Effector memory CD4-positive, alpha-beta T cell (primary cell): ENCODE measurements at regions not wholly inside any gene's neighbourhood (a gene's known extent, or its start where the extent isn't known, plus 50 kb on each side); places are given as distances from the start of the nearest gene placed in this dataset.

ENCODE experiments used
- DNase-seq, 3 donors: peaks; one replicate each; pipeline ENCODE4 v3.0.0-alpha.2; 2020
- H3K27ac ChIP-seq: 2 replicates; pipeline ENCODE4 v1.7.0; 2013; ENCODE audit warnings: mild to moderate bottlenecking, low read length, moderate library complexity; ENCODE audit not compliant: insufficient read depth, poor library complexity, severe bottlenecking
- H3K27me3 ChIP-seq: replicated peaks from 2 replicates; pipeline ENCODE4 v1.7.0; 2013; ENCODE audit warnings: mild to moderate bottlenecking, low read length; ENCODE audit not compliant: insufficient read depth, control insufficient read depth, poor library complexity, severe bottlenecking
- H3K36me3 ChIP-seq: 2 replicates; pipeline ENCODE4 v1.7.0; 2013; ENCODE audit warnings: mild to moderate bottlenecking, low read length, moderate library complexity; ENCODE audit not compliant: control insufficient read depth, insufficient read depth
- H3K4me1 ChIP-seq: 2 replicates; pipeline ENCODE4 v1.7.0; 2013; ENCODE audit warnings: low read length, mild to moderate bottlenecking; ENCODE audit not compliant: control insufficient read depth, insufficient read depth, poor library complexity, severe bottlenecking
- H3K4me3 ChIP-seq: 2 replicates; pipeline ENCODE4 v1.7.0; 2013; ENCODE audit warnings: low read length, low read depth, mild to moderate bottlenecking; ENCODE audit not compliant: insufficient read depth, poor library complexity, severe bottlenecking
- H3K9me3 ChIP-seq: 2 replicates; pipeline ENCODE4 v1.7.0; 2013; ENCODE audit warnings: mild to moderate bottlenecking, low read length, moderate library complexity; ENCODE audit not compliant: control insufficient read depth

- Histone ChIP-seq H3K4me1 (no peaks in the 10 kb centered on the region), H3K4me3 (no peak overlapping the region), H3K27me3 (no peaks in the 10 kb centered on the region), H3K27ac (no peak overlapping the region), H3K9me3 (no peaks in the 10 kb centered on the region), H3K36me3 (no peaks in the 10 kb centered on the region)
- DNase-seq: no peak
Measured at GRCh38 chr1:99580451-99580850, 65.5 kb upstream of the PALMD start.

DNA sequence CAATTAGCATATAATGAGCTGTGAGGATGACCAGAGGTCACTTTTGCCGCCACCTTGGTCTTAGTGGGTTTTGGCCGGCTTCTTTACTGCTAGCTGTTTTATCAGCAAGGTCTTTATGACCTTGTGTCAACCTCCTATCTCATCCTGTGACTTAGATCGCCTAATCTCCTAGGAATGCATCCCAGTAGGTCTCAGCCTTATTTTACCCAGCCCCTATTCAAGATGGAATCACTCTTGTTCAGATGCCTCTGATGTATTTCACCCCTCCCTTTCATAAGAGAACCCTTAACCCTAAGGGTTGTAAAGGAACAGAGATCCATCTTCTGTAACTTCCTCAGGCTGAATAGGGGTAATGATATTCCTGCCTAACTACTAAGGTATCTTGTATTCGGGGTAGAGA is 58.9 kb upstream of the PALMD start:
- Histone ChIP-seq H3K9me3 (no peaks in the 10 kb centered on the region), H3K27me3 (no peaks in the 10 kb centered on the region), H3K4me1 (no peaks in the 10 kb centered on the region), H3K36me3 (no peaks in the 10 kb centered on the region), H3K27ac (no peak overlapping the region), H3K4me3 (no peak overlapping the region)
- no peak for DNase-seq

- H3K4me1 ChIP-seq: no peaks in the 10 kb centered on the region
- H3K36me3 ChIP-seq: no peaks in the 10 kb centered on the region
- no peak overlapping the region for H3K27ac ChIP-seq
- H3K27me3 ChIP-seq: no peaks in the 10 kb centered on the region
- no peak for DNase-seq
- no peak overlapping the region for H3K4me3 ChIP-seq
- no peaks in the 10 kb centered on the region for H3K9me3 ChIP-seq
Measured at GRCh38 chr1:99589186-99589636, 56.7 kb upstream of the PALMD start.

GRCh38 chr1:99590578-99591209 is 55.2 kb upstream of the PALMD start:
- no peak for DNase-seq
- Histone ChIP-seq H3K4me3 (no peak overlapping the region), H3K36me3 (no peaks in the 10 kb centered on the region), H3K27me3 (no peaks in the 10 kb centered on the region), H3K27ac (no peak overlapping the region), H3K4me1 (no peaks in the 10 kb centered on the region), H3K9me3 (no peaks in the 10 kb centered on the region)

DNA sequence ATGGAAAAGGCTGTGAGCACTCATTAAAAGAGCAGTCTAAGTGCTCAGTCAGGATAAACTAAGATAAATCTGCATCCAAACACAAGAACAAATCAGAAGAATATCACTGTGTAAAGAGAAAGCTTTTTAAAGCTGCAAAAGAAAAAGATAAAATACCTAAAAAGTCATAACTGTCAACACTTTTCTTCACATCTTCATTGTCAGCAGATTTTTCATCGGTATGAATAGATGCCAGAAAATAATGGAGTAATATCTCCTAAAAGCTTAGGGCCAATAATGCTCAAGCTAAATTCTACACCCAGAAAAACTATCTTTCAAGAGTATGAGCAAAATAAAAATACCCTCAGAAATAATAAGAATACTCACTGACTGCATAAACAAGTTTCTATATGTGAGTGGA is 54.0 kb upstream of the PALMD start:
- no peaks in the 10 kb centered on the region for H3K4me1 ChIP-seq
- H3K36me3 ChIP-seq: no peaks in the 10 kb centered on the region
- H3K27ac ChIP-seq: no peak overlapping the region
- no peak overlapping the region for H3K4me3 ChIP-seq
- no peak for DNase-seq
- H3K27me3 ChIP-seq: no peaks in the 10 kb centered on the region
- H3K9me3 ChIP-seq: no peaks in the 10 kb centered on the region

DNA sequence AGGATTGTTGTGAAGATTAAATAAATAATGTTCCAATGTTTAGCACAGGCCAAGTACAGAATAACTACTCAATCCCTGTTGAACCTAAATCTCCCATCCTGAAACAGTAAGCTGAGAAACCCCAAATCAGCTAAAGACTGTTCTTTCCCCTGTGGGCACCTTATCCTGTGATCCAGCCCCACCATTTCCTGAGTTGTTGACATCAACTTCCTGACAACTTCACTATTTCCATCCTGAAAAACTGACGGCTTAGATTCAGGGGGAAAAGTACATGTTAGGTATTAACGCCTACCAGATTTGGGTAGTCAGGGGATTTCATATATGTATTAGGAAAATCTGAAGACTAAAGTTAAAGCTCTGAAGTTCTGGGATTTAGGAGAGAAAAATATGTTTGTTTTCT is 51.7 kb upstream of the PALMD start:
- Histone ChIP-seq H3K36me3 (no peaks in the 10 kb centered on the region), H3K27ac (no peak overlapping the region), H3K9me3 (no peaks in the 10 kb centered on the region), H3K27me3 (no peaks in the 10 kb centered on the region), H3K4me3 (no peak overlapping the region), H3K4me1 (no peaks in the 10 kb centered on the region)
- DNase-seq: no peak

DNA sequence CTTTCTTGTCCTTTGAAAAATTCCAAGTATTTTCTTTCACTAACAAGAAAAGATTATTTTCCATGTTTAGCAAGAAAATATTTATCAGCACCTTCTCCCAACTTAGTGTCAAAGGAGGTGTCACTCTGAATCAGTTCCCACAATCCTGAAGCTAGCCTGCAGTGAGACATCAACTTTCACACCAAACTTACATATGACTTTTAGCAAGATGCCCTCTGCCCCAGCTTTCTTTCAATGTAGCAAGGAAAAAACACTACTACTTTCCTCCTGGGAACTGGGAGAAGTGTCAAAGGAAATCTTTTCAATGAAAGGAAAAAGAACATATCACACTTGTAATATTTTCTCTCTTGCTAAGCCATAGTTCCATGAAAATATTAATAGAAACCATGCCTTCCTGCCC is 50.9 kb upstream of the PALMD start:
- no peak overlapping the region for H3K27ac ChIP-seq
- no peak overlapping the region for H3K4me3 ChIP-seq
- no peaks in the 10 kb centered on the region for H3K4me1 ChIP-seq
- H3K9me3 ChIP-seq: no peaks in the 10 kb centered on the region
- H3K36me3 ChIP-seq: no peaks in the 10 kb centered on the region
- no peak for DNase-seq
- no peaks in the 10 kb centered on the region for H3K27me3 ChIP-seq

- no peaks in the 10 kb centered on the region for H3K27me3 ChIP-seq
- no peaks in the 10 kb centered on the region for H3K4me1 ChIP-seq
- H3K36me3 ChIP-seq: no peaks in the 10 kb centered on the region
- H3K9me3 ChIP-seq: no peaks in the 10 kb centered on the region
- no peak overlapping the region for H3K27ac ChIP-seq
- DNase-seq: no peak
- no peak overlapping the region for H3K4me3 ChIP-seq
Measured at GRCh38 chr1:99595441-99595840, 50.5 kb upstream of the PALMD start.
